B cell (primary cell): ENCODE measurements at regions not wholly inside any gene's neighbourhood (a gene's known extent, or its start where the extent isn't known, plus 50 kb on each side); places are given as distances from the start of the nearest gene placed in this dataset.

ENCODE experiments used
- ATAC-seq: fragments of 200-7000 bp; cut with Tn5 transposase; one replicate; pipeline ENCODE4 v1.10.0; 2021; ENCODE audit warnings: low read depth, mild to moderate bottlenecking, moderate number of reproducible peaks, moderate library complexity
- CTCF ChIA-PET: fragments of 350-600 bp; sonication (Branson Sonifier 250); formaldehyde crosslinking; loops from one replicate; lab custom pipeline; 2021; ENCODE audit warnings: antibody characterized with exemption, inconsistent platforms; lab: Charles Lee
- POLR2A ChIA-PET: fragments of 350-600 bp; sonication (Branson Sonifier 250); formaldehyde crosslinking; loops from one replicate; lab custom pipeline; 2021; ENCODE audit warnings: antibody characterized with exemption; lab: Charles Lee
- DNase-seq: peaks from one replicate; pipeline ENCODE4 v3.0.0; 2013
- H2AFZ ChIP-seq: 2 replicates; pipeline ENCODE4 v1.6.1; 2012; ENCODE audit warnings: mild to moderate bottlenecking, low read depth, low read length; ENCODE audit not compliant: insufficient read depth, poor library complexity, severe bottlenecking
- H3K27ac ChIP-seq, 2 donors: 1 replicate in 1 of 2; 2 replicates in 1 of 2; pipeline ENCODE4 v1.5.1; 2012 to 2013; ENCODE audit warnings: low read length in 2 of 2, mild to moderate bottlenecking in 2 of 2, moderate library complexity in 1 of 2
- H3K27me3 ChIP-seq, 4 experiments: fragments of 200-600 bp in 1 of 4; sonication (generic) in 1 of 4; replicated peaks in 1 of 4; 1 replicate in 2 of 4; 2 replicates in 2 of 4; pipeline versions ENCODE4 v1.6.1 to v1.7.0; 2013 to 2016; ENCODE audit warnings: low read length in 3 of 4, mild to moderate bottlenecking in 2 of 4, mixed read lengths in 1 of 4, moderate library complexity in 1 of 4; ENCODE audit not compliant: insufficient read depth in 4 of 4, control insufficient read depth in 3 of 4; ENCODE audit errors: control extremely low read depth in 1 of 4
- H3K36me3 ChIP-seq, 2 experiments: replicated peaks in 1 of 2; 1 replicate in 1 of 2; 2 replicates in 1 of 2; pipeline versions ENCODE4 v1.6.1 to v1.7.1; 2013; ENCODE audit warnings: low read length in 1 of 2; ENCODE audit not compliant: insufficient read depth in 2 of 2, control insufficient read depth in 1 of 2; ENCODE audit errors: control extremely low read depth in 1 of 2, extremely low read depth in 1 of 2
- H3K4me1 ChIP-seq, 2 donors: fragments of 200-600 bp in 1 of 2; sonication (generic) in 1 of 2; 1 replicate in 1 of 2; 2 replicates in 1 of 2; pipeline versions ENCODE4 v1.5.1 to v1.6.1; 2013 to 2017; ENCODE audit warnings: low read length in 2 of 2; ENCODE audit not compliant: control insufficient read depth in 2 of 2, insufficient read depth in 2 of 2
- H3K4me2 ChIP-seq: replicated peaks from 2 replicates; pipeline ENCODE3; 2012; ENCODE audit warnings: mild to moderate bottlenecking, low read depth, low read length; ENCODE audit not compliant: poor library complexity, severe bottlenecking
- H3K4me3 ChIP-seq, 5 experiments: fragments of 200-600 bp in 1 of 5; sonication (generic) in 1 of 5; 1 replicate in 3 of 5; 2 replicates in 2 of 5; pipeline versions ENCODE4 v1.5.1 to v1.7.0; 2011 to 2016; ENCODE audit warnings: low read length in 4 of 5, mild to moderate bottlenecking in 4 of 5, low read depth in 2 of 5, control low read depth in 1 of 5, moderate library complexity in 1 of 5; ENCODE audit not compliant: insufficient read depth in 1 of 5; ENCODE audit errors: control extremely low read depth in 1 of 5, extremely low read depth in 1 of 5
- H3K79me2 ChIP-seq: fragments of 200-600 bp; sonication (generic); one replicate; pipeline ENCODE4 v1.6.0; 2016; ENCODE audit warnings: low read length; ENCODE audit not compliant: control insufficient read depth, insufficient read depth
- H3K9ac ChIP-seq: fragments of 200-600 bp; sonication (generic); 2 replicates; pipeline ENCODE4 v1.6.1; 2017; ENCODE audit warnings: mild to moderate bottlenecking, low read length, moderate library complexity
- H3K9me3 ChIP-seq, 3 donors: one replicate each; pipeline versions ENCODE4 v1.6.1 to v1.7.1; 2013; ENCODE audit warnings: low read length in 2 of 3; ENCODE audit not compliant: control insufficient read depth in 2 of 3, insufficient read depth in 1 of 3; ENCODE audit errors: control extremely low read depth in 1 of 3
- H4K20me1 ChIP-seq: 2 replicates; pipeline ENCODE4 v1.6.0; 2012; ENCODE audit warnings: mild to moderate bottlenecking, low read length; ENCODE audit not compliant: insufficient read depth, control insufficient read depth, poor library complexity, severe bottlenecking
- H3K27ac Mint-ChIP-seq: one replicate; pipeline ENCODE4 v1.8.0; 2021; ENCODE audit warnings: mixed read lengths
- H3K27me3 Mint-ChIP-seq: one replicate; pipeline ENCODE4 v1.8.0; 2021; ENCODE audit warnings: mixed read lengths
- H3K4me1 Mint-ChIP-seq: one replicate; pipeline ENCODE4 v1.8.0; 2021; ENCODE audit warnings: mixed read lengths
- H3K4me3 Mint-ChIP-seq: one replicate; pipeline ENCODE4 v1.8.0; 2021; ENCODE audit warnings: mixed read lengths
- H3K9me3 Mint-ChIP-seq: one replicate; pipeline ENCODE4 v1.8.0; 2022; ENCODE audit warnings: mixed read lengths; ENCODE audit not compliant: insufficient read depth
- EZH2 ChIP-seq: IDR thresholded peaks from 2 replicates; pipeline ENCODE4 v1.6.1; 2012; ENCODE audit warnings: borderline replicate concordance, low read depth, mild to moderate bottlenecking, moderate library complexity, low read length; ENCODE audit not compliant: insufficient read depth, poor library complexity, severe bottlenecking
- WGBS: methylation state at CpG from one replicate; pipeline ENCODE4 v1.1.5; 2013; ENCODE audit warnings: missing lambda C conversion rate; ENCODE audit not compliant: insufficient coverage; 5-methylcytosine and 5-hydroxymethylcytosine counted together
- intact Hi-C: fragments of 100-400 bp; cut with micrococcal nuclease; formaldehyde crosslinking; loops from one replicate; pipeline ENCODE4 v1.10.0; 2022
- TF ChIP-seq, protein P1 (sequence below): fragments of 200-600 bp; IDR thresholded peaks from one replicate; pipeline ENCODE4 v1.8.0; 2022; ENCODE audit warnings: antibody characterized with exemption, mild to moderate bottlenecking

DNA sequence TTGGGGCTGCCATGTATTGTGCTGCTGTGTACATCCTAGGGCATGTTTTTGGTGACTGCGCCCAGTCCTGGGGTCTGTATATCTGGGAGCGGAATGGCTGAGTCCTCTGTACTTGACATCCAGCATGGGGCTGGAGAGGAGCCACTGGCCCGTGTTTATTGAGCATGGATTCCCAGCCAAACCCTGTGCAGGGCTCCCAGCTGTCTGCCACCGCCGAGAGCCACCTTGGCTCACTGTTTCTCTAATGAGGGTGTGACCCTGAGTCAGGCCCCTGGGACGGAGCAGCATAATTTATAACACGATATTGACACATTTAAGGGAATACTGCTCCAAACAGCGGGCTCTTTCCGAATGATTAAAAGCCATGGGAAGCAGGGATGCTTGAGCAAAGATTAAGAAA, 211.5 kb upstream of the PWP1 start:
- TF ChIP-seq EZH2: no peak
- Histone ChIP-seq H4K20me1 (no peaks in the 10 kb centered on the region), H3K4me1 (peaks cover 19 to 22% of the 10 kb centered on the region in 2 donors), H3K27ac (no peak overlapping the region), H2AFZ (no peak overlapping the region), H3K36me3 (no peaks in the 10 kb centered on the region), H3K4me2 (no peak overlapping the region), H3K27me3 (no peaks in the 10 kb centered on the region), H3K79me2 (no peaks in the 10 kb centered on the region), H3K9me3 (no peaks in the 10 kb centered on the region), H3K9ac (no peak overlapping the region), H3K4me3 (no peak overlapping the region)
- Mint-ChIP-seq H3K9me3 (no peaks in the 10 kb centered on the region), H3K27me3 (no peaks in the 10 kb centered on the region), H3K4me1 (peaks cover 23% of the 10 kb centered on the region), H3K4me3 (no peak overlapping the region), H3K27ac (no peak overlapping the region)
- ChIA-PET POLR2A (no interaction called here), CTCF (no interaction called here)
- 97% methylated on average over 9 of the region's 9 CpGs for WGBS
- intact Hi-C loops: no loop called here
- ATAC-seq (no peak), DNase-seq (no peak)

DNA sequence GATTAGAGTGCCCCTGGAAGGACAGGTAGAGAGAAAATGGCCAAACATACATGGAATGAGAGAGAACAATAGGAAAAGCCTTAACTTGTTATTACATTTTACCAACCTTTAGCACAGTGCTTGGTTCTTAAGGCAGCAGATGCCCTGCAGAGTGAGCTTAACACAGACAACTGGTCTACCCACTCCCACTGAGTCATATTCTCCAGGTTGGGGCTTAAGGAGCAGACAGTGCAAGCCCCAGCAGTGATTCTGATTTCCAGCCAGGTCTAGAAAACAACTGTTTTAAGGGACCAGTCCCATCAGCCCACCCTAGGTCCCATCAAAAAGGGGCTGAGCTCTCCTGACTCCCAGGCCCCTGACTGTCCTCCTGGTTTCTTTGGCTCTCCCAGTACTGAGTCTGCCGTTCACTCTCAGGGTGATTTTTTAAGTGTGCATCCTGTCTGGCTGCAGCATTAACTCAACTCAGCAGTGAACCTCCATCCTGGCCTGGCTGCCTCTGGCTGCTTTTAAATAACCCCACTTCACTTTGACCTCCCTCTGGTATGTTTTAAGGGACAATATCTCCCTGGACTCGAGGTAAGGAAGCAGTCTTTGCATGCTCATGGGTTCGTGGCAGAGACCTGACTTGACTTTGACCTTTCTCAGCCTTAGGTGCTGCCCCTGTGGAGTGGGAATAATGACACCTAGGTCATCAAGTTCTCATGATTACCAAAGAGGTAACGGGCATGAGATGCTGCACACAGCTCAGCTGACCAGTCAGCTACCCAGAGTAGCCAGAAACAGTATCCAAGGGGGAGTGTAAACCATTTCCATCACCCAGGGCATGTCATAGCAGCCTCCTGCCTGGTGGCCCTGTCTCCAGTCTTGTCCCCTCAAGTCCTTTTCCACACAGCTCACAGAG, 210.7 kb upstream of the PWP1 start:
- peaks cover 19 to 22% of the 10 kb centered on the region in 2 donors for H3K4me1 ChIP-seq
- H3K4me3 ChIP-seq: no peak overlapping the region
- H3K27me3 ChIP-seq: no peaks in the 10 kb centered on the region
- no peak for DNase-seq
- Mint-ChIP-seq H3K4me1 (peaks cover 23% of the 10 kb centered on the region), H3K4me3 (peak overlapping the region; percentile 13), H3K27me3 (no peaks in the 10 kb centered on the region), H3K27ac (no peak overlapping the region), H3K9me3 (no peaks in the 10 kb centered on the region)
- no peak overlapping the region for H3K27ac ChIP-seq
- intact Hi-C loops: no loop called here
- 69% methylated on average over 4 of the region's 4 CpGs for WGBS
- H3K9me3 ChIP-seq: no peaks in the 10 kb centered on the region
- H3K79me2 ChIP-seq: no peaks in the 10 kb centered on the region
- no peak for ATAC-seq
- no peaks in the 10 kb centered on the region for H4K20me1 ChIP-seq
- CTCF ChIA-PET: interaction anchor here (1.5 kb wide), 1 partner anchor 123 kb away, joined by 6 read pairs; no protein-coding TSS in a partner anchor
- H3K4me2 ChIP-seq: peak overlapping the region; percentile 46
- no peak for TF ChIP-seq EZH2
- TF ChIP-seq, protein P1, sequence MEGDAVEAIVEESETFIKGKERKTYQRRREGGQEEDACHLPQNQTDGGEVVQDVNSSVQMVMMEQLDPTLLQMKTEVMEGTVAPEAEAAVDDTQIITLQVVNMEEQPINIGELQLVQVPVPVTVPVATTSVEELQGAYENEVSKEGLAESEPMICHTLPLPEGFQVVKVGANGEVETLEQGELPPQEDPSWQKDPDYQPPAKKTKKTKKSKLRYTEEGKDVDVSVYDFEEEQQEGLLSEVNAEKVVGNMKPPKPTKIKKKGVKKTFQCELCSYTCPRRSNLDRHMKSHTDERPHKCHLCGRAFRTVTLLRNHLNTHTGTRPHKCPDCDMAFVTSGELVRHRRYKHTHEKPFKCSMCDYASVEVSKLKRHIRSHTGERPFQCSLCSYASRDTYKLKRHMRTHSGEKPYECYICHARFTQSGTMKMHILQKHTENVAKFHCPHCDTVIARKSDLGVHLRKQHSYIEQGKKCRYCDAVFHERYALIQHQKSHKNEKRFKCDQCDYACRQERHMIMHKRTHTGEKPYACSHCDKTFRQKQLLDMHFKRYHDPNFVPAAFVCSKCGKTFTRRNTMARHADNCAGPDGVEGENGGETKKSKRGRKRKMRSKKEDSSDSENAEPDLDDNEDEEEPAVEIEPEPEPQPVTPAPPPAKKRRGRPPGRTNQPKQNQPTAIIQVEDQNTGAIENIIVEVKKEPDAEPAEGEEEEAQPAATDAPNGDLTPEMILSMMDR: no peak
- POLR2A ChIA-PET: no interaction called here
- no peak overlapping the region for H3K9ac ChIP-seq
- peak overlapping the region; percentile 47 for H2AFZ ChIP-seq
- H3K36me3 ChIP-seq: no peaks in the 10 kb centered on the region
